IPS-18a (cell line): ENCODE measurements at regions not wholly inside any gene's neighbourhood (a gene's known extent, or its start where the extent isn't known, plus 50 kb on each side); places are given as distances from the start of the nearest gene placed in this dataset.

Experiments
- H3K27ac ChIP-seq: one replicate; pipeline ENCODE4 v1.5.1; 2013; ENCODE audit warnings: low read length
- H3K27me3 ChIP-seq: one replicate; pipeline ENCODE4 v1.6.1; 2013; ENCODE audit warnings: mild to moderate bottlenecking, low read length; ENCODE audit not compliant: control insufficient read depth, insufficient read depth
- H3K36me3 ChIP-seq: one replicate; pipeline ENCODE4 v1.6.1; 2013; ENCODE audit warnings: low read depth, low read length; ENCODE audit not compliant: control insufficient read depth
- H3K4me1 ChIP-seq: one replicate; pipeline ENCODE4 v1.6.1; 2013; ENCODE audit warnings: low read depth, low read length; ENCODE audit not compliant: control insufficient read depth
- H3K4me3 ChIP-seq: one replicate; pipeline ENCODE4 v1.5.1; 2013; ENCODE audit warnings: low read length
- H3K9ac ChIP-seq: one replicate; pipeline ENCODE4 v1.6.1; 2013; ENCODE audit warnings: mild to moderate bottlenecking, low read length, moderate library complexity
- H3K9me3 ChIP-seq: one replicate; pipeline ENCODE4 v1.6.1; 2013; ENCODE audit warnings: low read depth, low read length; ENCODE audit not compliant: control insufficient read depth

DNA sequence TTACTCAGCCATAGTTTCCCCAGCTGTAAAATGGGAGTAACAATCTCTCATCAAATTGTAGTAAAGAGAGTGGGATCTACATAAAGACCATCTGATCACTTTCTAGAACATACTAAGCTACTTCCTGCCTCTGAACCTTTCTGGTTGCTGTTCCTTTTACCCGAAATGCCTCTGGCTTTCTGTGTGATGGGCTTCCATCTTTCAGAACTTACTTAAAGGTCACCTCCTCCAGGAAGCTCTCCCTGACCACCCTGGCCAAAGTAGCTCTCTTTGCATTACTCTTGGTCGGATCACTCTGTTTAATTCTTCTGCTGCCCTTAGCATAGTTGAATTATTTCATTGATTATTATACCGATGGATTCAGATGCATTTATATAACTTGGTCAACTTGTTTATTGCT is 171.0 kb downstream of the BMP7 start:
- H3K36me3 ChIP-seq = no peaks in the 10 kb centered on the region
- no peak overlapping the region for H3K9ac ChIP-seq
- H3K27ac ChIP-seq = no peak overlapping the region
- no peak overlapping the region for H3K4me3 ChIP-seq
- no peaks in the 10 kb centered on the region for H3K4me1 ChIP-seq
- H3K27me3 ChIP-seq = peaks cover 9% of the 10 kb centered on the region
- no peaks in the 10 kb centered on the region for H3K9me3 ChIP-seq

DNA sequence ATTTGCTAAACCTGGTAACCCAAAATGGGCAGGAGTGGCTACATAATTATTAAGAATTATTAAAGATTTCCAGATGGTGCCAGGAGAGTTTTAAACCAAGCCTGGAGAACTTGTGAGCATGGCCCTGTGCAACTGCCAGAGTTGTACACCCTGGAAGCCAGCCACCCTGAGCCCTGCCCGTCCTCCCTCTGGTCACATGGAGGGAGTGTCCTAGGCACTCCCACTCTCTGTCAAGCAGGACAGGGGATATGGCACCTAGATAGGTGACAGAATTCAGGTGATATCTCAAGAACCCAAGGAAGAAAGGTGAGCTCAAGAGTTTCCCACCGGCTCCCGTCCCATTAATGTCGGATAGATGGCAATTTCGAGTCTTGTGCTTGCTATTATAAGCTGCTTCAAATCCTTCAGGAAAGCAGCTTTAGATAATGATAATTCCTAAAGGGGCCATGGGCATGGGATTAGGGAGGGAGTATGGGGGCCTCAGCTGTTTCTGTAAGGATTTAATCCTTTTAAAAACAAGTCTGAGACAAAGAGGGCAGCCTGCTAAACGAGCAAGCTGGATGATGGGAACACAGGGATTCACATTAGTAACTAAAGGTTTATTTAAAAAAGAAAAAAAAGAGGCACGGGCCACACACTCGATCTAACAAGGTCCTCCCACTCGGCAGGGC is 169.1 kb downstream of the BMP7 start:
- Histone ChIP-seq H3K9me3 (no peaks in the 10 kb centered on the region), H3K27ac (no peak overlapping the region), H3K4me1 (no peaks in the 10 kb centered on the region), H3K9ac (no peak overlapping the region), H3K36me3 (no peaks in the 10 kb centered on the region), H3K4me3 (no peak overlapping the region), H3K27me3 (no peaks in the 10 kb centered on the region)

DNA sequence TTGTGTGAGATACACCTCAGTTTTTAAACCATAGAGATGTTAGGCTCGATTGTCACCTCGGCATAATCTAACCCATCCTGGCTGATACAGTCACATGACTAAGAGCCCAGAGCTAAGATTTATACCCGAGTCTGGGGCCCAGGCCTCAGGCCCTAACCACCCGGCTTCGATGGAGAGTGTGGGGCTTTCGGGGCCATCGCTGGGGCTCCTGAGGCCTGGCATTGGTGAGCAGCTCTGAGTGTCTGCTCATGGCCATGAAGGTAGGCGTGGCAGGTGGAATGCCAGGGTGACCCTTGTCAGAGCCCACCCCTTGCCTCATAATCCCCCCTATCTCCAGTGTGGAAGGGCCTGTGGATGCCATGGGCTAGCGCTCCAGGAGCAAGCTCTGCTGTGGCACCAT is 164.3 kb downstream of the BMP7 start:
- no peaks in the 10 kb centered on the region for H3K9me3 ChIP-seq
- no peaks in the 10 kb centered on the region for H3K4me1 ChIP-seq
- H3K9ac ChIP-seq = no peak overlapping the region
- H3K27me3 ChIP-seq = no peaks in the 10 kb centered on the region
- H3K36me3 ChIP-seq = no peaks in the 10 kb centered on the region
- no peak overlapping the region for H3K4me3 ChIP-seq
- H3K27ac ChIP-seq = no peak overlapping the region

DNA sequence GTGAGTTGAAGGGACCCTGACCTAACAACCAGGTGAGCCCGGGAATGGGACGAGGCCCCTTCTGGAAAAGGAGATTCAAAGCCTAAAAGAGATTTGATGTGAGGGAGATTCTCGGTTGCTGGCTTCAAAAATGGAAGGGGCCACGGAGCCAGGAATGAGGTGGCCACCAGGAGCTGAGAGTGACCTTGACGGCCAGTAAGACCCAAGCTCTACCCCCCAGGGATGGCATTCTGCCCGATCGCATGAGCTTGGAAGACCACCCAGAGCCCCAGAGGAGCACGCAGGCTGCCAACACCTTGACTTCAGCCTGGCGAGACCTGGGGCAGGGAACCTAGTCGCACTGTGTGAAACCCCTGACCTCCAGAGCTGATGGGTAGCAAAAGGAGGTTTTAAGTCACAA is 163.9 kb downstream of the BMP7 start:
- no peaks in the 10 kb centered on the region for H3K27me3 ChIP-seq

DNA sequence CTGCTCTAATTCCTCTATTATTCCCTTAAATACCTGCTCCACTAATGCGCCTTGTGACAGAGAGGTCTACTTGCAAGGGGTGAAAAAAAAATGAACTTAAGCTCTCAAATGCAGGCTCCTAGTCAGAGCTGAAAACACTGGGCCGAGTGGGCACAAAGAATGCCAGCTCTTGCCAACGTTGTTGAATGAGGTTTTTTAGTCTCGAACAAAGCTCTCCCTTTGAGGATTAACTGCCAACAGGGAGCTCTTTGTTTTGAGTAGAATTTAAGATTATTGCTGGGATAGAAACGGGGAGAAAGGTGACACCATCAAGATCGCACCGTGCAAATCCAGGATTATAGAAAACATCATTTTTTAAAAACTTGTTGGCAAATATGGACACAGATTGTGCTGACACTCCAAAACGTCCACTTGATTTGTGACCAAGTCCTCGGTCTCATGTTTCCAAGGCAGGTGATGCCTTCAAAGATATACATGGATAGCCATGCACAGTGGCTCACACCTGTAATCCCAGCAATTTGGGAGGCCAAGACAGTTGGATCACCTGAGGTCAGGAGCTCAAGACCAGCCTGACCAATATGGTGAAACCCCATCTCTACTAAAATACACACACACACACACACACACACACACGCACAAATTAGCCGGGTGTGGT is 163.2 kb downstream of the BMP7 start:
- H3K27me3 ChIP-seq = no peaks in the 10 kb centered on the region
- H3K27ac ChIP-seq = no peak overlapping the region
- H3K36me3 ChIP-seq = no peaks in the 10 kb centered on the region
- H3K4me3 ChIP-seq = no peak overlapping the region
- H3K4me1 ChIP-seq = no peaks in the 10 kb centered on the region
- H3K9me3 ChIP-seq = no peaks in the 10 kb centered on the region
- no peak overlapping the region for H3K9ac ChIP-seq

More for the DNA sequence above, 163.9 kb downstream of the BMP7 start:
- Histone ChIP-seq H3K36me3 (no peaks in the 10 kb centered on the region), H3K4me3 (no peak overlapping the region), H3K4me1 (no peaks in the 10 kb centered on the region), H3K27ac (no peak overlapping the region), H3K9ac (no peak overlapping the region), H3K9me3 (no peaks in the 10 kb centered on the region)

DNA sequence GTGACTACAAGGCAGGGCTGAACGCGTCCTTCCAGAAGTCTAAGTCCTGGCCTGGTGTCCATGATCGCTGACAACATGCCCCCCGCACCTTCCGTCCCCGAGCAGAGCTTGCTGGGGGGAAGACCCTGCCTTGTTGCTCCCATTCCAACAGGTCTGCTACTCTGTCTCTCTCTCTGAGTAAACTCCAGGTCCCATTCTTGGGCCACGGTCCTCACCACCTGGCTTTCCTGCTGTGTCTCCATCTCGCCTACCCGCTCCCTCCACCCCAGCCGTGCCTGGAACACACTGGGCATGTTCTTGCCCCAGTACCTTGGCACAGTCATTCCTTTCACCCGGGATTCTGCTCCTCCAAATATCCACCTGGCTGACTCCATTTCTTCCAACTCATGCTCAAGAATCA is 162.3 kb downstream of the BMP7 start:
- no peaks in the 10 kb centered on the region for H3K4me1 ChIP-seq
- no peak overlapping the region for H3K27ac ChIP-seq
- no peak overlapping the region for H3K4me3 ChIP-seq
- no peaks in the 10 kb centered on the region for H3K9me3 ChIP-seq
- H3K27me3 ChIP-seq = no peaks in the 10 kb centered on the region
- H3K36me3 ChIP-seq = no peaks in the 10 kb centered on the region
- H3K9ac ChIP-seq = no peak overlapping the region

DNA sequence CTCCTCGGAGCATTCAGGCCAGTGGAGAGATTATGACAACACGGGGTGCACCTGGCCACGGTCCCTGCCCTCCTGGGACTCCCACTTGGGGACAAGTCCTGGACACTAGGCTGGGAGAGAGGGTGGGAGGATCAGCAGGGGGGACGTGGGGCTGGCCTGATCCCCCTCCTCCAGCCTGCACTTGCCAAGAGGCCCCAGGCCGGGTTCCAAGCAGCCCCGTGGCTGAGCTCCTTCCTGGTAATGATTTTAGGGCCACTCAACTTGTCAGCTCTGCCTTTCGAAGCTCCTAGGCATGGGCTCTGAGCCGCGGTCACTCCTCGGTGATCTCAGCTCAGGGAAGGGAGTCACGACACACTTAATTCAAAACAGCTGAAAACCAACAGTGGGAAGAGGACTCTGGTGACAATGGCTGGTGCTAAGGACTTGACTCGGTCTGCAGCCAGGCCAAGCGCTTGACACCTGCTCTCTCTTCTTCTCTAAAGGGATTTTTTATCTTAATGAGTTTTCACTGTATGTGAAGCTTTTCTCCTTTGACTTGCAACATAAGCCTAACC is 161.7 kb downstream of the BMP7 start:
- no peak overlapping the region for H3K4me3 ChIP-seq
- no peaks in the 10 kb centered on the region for H3K36me3 ChIP-seq
- H3K27ac ChIP-seq = no peak overlapping the region
- H3K27me3 ChIP-seq = no peaks in the 10 kb centered on the region
- H3K9me3 ChIP-seq = no peaks in the 10 kb centered on the region
- no peaks in the 10 kb centered on the region for H3K4me1 ChIP-seq
- no peak overlapping the region for H3K9ac ChIP-seq

DNA sequence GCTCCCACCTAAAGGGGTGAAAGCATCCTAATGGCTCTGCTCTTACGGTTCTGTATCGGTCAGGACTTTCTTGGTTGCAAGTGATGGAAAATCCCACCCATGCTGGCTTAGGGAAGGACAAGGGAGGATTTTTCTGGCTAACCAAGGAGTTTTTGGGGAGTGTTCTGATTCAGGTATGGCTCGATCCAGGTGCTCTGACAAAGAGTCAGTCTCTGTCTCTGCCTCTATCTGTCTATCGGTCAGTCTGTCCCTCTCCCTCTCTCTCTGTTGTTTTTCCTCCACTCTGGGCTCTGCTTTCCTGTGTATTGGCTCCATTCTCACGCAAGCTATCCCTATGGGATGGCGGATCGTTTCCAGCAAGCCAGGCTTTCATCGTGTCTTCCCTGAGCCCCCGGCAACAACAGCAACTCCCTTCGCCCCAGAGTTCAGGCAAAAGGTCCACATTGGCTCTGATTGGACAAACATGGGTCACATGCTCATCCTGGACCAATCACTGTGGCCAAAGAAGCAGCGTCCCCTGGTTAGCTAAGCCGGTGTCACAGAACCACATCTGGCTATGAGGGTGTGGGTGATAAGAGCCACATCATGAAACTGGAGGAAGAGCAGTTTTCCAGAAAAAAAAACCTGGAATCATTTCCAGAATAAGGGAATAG is 160.3 kb downstream of the BMP7 start:
- H3K9me3 ChIP-seq = no peaks in the 10 kb centered on the region
- H3K27ac ChIP-seq = no peak overlapping the region
- no peaks in the 10 kb centered on the region for H3K27me3 ChIP-seq
- no peak overlapping the region for H3K9ac ChIP-seq
- no peaks in the 10 kb centered on the region for H3K4me1 ChIP-seq
- H3K36me3 ChIP-seq = no peaks in the 10 kb centered on the region
- H3K4me3 ChIP-seq = no peak overlapping the region

DNA sequence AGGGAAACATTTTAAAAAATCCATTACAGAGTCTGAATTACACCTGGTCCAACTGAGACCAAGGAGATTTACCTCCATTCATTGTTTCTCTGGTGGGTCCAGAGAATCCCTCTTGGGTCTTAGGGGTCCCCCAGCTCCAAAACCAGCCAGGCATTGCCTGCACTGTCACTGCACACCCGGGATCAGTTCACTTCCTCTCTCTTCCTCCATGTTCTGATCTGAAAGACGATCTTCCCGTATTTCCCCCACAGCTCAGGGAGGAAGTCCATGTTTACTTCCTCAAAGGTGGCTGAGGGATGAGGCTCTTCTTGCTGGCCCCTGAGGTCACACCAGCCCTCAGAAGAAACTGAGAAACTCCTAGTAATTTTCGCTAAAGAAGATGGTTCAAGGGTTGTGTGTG is 159.7 kb downstream of the BMP7 start:
- no peaks in the 10 kb centered on the region for H3K27me3 ChIP-seq
- H3K27ac ChIP-seq = no peak overlapping the region
- no peaks in the 10 kb centered on the region for H3K9me3 ChIP-seq
- no peak overlapping the region for H3K4me3 ChIP-seq
- no peaks in the 10 kb centered on the region for H3K4me1 ChIP-seq
- no peaks in the 10 kb centered on the region for H3K36me3 ChIP-seq
- no peak overlapping the region for H3K9ac ChIP-seq

DNA sequence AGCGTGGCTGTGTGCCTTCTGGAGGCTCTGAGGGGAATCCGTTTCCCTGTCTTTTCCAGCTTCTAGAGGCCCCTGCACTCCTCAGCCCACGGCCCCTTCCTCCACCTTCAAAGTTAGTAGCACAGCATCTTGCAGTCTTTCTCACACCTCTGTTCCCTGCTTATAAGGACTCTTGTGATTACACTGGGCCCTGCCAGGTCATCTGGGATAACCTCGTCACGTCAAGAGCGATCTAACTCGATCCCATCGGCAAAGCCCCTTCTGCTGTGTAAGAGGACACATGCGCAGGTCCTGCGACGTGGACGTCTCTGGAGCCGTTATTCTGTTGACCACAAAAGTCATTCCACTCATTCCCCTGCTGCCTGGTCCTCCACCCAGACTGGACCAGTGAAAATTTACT is 159.2 kb downstream of the BMP7 start:
- no peaks in the 10 kb centered on the region for H3K36me3 ChIP-seq
- no peaks in the 10 kb centered on the region for H3K27me3 ChIP-seq
- H3K4me3 ChIP-seq = no peak overlapping the region
- H3K4me1 ChIP-seq = no peaks in the 10 kb centered on the region
- H3K9ac ChIP-seq = no peak overlapping the region
- H3K27ac ChIP-seq = no peak overlapping the region
- H3K9me3 ChIP-seq = no peaks in the 10 kb centered on the region

DNA sequence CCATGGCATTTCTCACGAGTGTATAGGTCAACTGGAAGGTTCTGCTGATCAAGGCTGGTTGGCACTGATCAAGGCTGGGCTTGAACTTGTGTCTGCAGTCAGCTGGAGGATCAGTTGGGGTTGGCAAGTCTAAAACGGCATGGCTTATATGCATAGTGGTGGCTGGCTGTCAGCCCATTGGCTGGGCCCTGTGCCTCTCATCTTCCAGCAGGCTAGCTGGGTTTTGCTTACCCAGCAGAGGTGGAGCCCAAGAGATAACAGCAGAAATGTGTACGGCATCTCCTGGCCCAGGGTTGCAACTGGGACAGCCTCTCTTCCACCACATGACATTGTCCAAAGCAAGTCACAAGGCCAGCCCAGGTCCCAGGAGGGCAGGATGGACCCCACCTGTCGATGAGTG is 158.2 kb downstream of the BMP7 start:
- H3K9ac ChIP-seq = no peak overlapping the region
- H3K4me1 ChIP-seq = no peaks in the 10 kb centered on the region
- no peaks in the 10 kb centered on the region for H3K27me3 ChIP-seq
- no peak overlapping the region for H3K27ac ChIP-seq
- H3K36me3 ChIP-seq = no peaks in the 10 kb centered on the region
- H3K9me3 ChIP-seq = no peaks in the 10 kb centered on the region
- no peak overlapping the region for H3K4me3 ChIP-seq
